HG02973 (cell line): ENCODE measurements at regions not wholly inside any gene's neighbourhood (a gene's known extent, or its start where the extent isn't known, plus 50 kb on each side); places are given as distances from the start of the nearest gene placed in this dataset.

Source experiments
- ATAC-seq: cut with Tn5 transposase; IDR thresholded peaks from one replicate; pipeline ENCODE4 v1.9.1; 2021; ENCODE audit warnings: moderate library complexity; ENCODE audit not compliant: unreplicated experiment

DNA sequence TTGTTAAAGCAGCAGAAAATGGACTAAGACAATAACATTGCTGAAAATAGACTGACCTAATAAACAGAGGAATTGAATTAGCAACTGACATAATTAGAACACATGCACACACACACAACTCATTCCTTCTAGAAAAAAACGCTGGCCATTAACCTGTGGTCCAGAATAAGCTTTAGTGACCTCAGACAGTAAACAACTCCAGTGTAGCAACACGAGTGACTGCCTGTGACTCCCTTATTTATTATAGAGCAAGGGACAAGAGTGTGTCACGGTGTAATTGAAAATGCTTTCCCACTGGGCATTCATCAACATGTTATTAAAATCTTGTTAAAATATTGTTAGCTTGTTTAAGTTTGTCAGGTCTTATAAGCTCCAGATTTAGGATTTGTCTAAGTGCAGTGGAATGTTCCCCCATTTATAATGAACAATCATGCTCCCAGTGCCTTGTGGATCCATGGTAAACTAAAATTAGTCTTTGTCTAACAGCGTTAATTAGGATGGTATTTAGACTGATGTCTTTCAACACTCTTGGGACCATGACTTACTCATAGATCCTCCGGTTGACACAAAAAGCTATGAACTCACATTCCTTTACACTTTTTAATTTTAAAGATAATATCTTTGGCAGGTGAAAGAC lies 111.7 kb upstream of the IRS2 start:
- ATAC-seq: no peak

DNA sequence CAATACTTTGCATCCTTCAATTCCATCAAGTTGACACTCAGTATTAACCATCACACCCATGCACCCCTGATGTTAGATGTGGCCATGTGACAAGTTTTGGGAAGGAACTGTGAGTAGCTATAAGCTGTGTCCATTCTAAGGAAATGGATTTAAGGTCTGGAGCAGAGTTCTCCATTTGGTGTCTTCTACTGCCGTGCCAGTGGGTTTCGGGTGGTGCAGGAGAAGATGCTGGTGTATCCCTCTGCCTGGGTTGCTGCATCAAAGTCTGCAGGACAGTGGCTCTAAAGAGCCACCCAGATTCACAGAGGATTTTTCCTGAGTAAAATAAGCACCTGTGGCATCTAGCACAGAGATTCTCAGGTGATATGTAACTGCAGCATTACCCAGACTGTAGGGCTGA lies 105.7 kb upstream of the IRS2 start:
- ATAC-seq: no peak

DNA sequence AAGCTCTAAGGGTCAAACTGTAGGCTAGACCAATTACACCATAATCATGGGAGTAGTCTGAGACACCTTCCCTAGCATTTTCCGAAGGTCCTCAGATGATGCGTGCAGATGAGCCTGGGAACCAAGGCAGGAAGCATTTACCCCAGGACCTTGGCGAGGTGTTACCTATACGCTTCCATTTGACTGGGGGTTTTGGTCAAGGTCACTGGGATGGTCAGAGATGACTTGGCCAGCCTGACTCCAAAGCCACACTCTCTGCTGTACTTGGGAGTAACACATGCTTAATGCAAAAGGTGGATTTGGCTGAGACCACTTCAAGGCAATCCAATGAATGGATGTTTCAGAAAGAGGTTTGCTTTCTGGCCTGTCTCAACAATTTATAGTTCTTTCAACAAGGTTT lies 98.9 kb upstream of the IRS2 start:
- ATAC-seq: no peak

DNA sequence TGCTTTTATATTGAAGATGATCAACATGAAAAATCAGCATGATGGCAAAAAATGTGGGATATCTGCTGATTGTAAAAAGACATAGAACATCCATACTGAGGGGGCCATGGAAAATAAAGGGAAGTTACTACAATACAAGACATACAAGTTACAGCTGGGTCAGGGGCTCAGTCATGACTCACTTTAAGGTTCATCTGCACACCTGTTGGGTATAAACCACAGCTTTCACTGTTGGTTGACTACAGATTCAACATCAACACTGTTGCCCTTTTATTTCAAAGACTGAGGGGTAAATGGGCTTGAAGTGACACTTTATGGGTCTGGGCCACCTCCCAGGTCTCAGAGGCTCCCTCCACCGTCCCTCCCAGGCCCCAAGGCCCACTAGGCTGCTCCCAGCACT lies 98.1 kb upstream of the IRS2 start:
- ATAC-seq: no peak

DNA sequence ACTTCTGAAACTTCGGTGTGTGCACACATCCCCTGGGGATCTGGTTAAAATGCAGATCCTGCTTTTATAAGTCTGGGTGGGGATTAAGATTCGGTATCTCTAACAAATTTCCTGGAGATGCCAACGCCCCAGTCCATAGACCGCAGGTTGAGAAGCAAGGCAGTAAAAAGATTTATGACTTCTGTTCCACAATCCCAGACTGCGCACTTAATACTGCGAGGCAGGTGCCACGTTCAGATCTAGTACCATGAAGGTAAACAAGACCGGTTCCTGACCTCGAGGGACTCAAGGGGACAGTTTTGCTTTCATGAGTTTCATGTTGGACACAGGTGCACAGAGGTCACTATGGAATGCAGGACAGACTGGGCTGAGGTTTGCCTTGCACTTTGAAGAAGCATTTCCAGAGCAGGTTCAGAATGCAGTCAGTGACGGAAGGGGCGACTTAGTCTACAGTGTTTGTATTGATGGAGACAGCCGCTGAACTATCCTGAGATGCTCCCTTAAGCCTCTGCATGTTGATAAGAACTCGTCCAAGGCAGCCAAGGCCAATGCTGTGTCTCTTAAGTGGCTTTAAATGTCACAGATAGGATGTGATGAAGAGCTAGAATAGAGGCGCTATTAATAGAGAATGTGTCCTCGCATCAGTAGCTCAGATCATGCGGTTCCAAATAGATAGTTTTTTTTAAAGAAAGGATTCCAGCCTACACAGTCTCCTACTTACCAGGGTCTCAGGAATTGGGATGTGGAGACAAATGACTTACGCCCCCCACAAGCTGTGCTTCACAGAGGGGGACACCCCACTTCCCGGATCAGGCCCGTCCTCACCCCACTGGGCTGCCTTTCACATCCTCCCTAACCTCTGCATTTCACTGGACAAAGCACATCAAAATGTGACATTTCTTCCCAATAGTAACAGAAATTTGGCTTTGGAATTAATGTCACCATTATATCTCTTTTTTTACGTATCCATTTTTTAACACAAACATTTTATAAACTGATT lies 97.1 kb upstream of the IRS2 start:
- no peak for ATAC-seq

DNA sequence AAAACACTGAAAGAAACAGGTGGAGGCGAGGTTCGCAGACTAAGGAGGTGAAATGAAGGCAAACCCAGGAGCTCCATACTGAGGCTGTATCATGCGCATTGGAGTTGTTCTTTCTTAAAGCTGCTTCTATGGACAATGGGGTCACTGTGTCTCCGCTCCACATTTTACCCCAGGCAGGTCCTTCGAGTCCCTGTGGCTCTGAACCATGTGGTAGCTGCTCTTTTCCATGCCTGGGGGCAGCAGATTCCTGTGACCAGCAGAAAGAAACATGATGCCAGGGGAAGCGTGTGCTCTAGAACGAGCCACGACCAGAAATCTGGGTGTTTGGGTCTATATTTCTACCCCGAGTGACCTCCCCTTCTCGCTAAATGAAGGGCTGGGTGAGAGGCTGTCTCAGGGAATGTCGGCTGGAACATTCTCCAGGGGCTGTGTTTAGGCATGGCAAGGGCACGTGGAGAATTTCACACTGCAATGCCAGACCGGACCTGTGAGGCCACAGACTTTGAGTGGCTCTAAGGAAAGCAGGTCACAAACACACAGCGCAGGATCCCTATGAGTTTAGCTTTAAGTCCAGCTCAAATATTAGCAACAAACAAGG lies 95.7 kb upstream of the IRS2 start:
- no peak for ATAC-seq

DNA sequence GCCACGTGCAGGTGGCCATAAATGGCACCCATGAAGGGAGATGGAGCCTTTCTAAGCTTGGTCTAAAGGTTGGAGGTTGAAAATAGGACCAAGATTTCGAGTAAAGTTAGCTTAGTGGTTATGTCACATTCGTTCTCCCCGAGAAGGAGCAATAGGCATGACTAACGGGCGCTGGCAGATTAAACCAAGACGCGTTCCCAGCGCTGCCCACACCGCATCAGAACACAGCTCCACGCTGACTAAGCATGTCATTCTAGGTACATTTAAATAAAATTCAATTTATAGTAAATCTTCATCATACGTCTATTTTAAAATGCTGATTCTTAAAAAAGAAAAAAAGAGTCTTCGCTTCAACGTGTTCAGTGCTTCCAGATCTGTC lies 95.0 kb upstream of the IRS2 start:
- no peak for ATAC-seq

DNA sequence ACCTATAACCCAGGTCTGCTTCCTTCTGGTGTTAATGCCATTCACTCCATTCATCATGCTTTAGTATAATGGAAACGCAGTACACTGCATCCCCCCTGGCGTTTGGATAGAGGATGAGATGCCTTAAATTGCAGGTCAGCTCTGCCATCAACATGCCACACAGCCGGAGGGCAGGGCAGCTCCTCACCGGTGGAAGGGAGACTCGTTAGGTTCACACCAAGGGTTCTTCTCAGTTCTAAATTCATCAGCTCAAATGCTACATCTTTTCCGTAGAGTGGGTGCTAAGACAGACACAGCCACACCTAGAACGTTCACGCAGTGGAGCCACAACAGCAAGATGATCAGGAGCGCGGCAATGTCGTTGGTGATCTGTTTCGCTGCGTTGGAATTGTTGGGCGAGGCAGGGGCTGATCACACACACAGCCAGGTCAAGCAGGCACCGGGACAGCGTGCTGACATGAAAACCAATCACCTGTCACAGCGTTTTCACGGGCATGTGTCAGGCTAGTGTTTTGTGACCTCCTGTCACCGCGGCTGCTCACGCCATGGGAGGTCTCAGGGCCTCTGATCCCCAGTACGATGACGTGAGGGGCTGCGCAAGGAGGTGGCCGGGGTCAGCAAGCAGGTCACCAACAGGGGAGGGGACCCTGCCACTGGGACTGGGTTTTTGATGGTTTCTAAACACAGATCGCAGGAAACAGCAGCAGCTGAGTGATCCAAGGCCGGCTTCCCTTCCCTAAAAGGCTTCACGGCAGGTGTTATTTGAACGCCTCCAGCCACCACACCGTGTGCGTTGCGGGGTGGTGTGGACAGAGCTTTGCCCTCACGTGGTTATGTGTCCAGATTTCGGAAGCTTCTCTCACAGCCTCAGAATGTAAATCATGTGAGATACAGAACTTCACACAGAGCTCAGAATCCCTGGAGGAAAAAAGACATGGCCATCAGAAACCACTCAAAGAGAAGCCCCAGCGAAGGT lies 94.3 kb upstream of the IRS2 start:
- ATAC-seq: no peak

DNA sequence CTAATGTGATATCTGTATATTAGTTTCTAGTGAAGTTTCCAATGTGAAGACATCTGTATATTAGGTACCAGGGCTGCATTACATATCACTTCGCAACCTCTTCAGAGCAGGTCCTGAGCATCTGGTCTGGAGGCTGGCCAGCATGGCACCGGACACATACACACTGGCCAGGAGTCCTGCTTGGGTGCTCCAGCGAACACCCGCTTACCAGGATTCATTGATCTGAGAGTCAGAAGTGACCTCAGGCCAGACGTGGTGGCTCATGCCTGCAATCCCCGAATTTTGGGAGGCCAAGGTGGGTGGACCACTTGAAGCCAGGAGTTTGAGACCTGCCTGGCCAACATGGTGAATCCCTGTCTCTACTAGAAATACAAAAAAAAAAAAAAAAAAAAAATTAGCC lies 93.0 kb upstream of the IRS2 start:
- ATAC-seq: no peak

DNA sequence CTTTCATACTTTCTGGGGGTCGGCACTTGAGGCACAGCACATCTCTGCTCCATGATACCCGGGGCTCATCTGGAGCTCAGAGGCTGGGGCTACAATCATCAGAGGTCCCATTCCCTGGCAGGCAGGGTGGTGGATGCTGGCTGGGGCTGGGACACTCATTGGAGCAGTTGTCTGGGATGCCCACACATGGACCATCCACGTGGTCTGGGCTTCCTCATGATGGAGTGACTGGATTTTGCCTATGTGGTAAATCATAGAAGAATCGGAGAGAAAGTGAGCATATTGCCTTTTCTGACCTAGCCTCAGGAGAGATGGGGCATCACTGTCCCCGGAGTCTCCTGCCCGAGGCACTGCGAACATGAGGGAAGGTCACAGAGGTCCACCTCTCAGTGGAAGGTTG lies 91.4 kb upstream of the IRS2 start:
- ATAC-seq: no peak

DNA sequence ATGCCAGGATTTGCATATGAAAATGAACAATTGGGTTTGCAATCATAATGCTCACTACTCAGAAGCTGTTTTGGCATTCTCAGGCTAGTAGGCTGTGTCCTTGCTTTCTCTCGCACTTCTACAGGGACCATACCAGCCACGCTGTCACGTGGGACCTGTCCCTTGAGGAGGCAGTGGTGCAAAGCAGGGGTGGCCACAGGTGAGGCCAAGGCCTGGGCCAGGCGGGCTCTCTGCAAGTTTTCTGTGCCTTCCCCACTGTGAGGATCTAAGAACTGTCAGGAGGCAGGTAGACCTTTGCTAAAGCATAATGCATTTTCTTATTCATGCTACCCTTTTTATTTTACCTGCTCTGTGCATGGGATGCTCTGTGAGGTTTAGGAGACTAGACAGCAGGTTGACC lies 89.4 kb upstream of the IRS2 start:
- no peak for ATAC-seq

DNA sequence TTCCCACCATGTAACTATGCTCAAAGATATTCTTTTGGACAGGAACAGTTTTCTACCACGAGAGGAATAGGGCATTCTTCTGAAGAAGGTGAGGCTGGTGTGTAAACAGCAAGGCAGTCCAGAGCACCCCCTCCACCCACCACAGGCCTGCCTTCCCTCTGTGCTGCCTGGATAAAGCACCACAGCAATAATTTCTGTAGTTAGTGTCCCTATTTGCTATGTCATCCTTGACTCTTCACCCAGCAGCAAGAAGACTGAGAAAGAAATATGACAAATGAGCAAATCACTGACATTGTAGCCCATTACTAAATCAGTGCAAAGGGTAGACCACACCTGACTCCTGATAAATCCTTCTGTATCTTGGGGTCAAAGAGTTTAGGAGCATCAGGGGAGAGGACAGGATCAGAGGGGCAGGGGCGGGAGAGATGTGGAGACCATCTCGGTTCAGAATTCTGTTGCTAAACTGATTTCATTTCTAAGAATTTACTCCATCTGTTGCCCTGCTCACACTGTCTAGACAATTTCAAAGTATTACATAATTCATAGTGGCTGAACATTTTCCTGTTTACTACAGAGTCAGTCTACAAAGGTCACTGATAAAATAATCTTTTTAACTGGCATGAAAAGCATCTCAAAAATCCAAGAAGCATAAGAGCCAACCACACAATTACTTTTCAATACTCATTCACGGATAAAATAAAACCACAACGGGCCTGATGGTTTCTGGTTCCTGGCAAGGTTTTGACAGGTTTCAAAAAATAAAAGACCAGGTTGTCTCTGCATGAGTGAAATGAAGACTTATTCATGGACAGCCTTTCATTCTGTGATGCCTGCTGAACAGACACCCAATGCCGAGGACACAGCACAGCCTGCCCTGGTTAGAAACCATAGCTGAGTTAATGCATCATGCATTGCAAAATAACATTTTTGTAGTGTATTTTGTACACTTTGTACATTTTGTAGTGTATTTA lies 88.4 kb upstream of the IRS2 start:
- no peak for ATAC-seq

DNA sequence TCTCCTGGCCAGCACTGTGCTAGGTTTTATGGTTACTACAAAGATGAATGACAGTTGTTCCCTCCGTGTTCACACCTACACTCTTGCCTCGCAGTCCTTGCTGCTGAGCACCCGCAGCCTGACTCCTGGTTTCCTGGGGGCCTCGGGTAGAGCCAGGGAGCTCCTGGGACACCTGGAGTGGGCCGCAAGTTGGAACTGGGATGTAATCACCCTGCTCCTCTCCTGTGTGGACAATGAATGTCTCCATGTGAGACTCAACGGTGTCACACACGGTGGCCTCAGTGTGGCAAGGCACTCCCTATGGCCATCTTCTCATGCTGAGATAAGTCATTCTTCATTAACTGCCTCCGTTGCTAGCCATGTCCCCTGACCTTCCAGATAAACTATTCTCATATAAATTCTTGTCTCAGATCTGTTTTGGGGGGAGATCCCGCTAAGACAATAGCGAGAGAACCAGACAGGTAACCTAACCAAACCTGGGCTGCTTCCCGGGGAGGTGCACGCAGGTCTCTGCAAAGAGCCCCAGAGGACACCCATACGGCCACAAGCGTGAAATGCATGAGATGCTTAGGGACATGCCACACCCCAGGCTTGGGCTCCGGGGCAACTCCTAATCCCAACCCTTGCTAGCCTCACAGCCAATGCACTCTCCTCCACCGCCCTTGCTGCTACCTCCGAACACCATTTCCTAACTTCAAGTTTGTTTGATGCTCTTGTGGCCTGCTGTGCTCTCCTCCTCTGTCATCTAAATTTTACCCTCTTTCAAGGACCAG lies 87.2 kb upstream of the IRS2 start:
- ATAC-seq: no peak

DNA sequence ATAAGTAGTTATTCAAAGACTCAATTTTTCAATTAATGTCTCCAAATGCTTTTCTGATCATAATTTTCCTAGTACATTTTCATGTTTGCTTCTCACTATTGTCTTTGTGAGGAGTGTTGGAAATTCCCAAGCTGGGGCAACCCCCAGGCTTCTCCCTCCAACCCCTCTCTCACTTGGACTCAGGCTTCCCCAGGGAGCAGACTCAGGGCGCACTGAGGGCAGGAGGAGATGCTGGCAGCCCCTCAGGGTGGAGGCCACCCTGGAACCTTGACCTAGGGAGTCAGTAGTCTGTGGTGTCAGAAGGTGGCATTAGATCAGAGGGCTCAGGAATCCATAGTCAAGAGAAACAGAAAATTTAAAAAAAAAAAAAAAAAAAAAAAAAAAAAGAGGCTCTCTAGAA lies 86.5 kb upstream of the IRS2 start:
- ATAC-seq: no peak

DNA sequence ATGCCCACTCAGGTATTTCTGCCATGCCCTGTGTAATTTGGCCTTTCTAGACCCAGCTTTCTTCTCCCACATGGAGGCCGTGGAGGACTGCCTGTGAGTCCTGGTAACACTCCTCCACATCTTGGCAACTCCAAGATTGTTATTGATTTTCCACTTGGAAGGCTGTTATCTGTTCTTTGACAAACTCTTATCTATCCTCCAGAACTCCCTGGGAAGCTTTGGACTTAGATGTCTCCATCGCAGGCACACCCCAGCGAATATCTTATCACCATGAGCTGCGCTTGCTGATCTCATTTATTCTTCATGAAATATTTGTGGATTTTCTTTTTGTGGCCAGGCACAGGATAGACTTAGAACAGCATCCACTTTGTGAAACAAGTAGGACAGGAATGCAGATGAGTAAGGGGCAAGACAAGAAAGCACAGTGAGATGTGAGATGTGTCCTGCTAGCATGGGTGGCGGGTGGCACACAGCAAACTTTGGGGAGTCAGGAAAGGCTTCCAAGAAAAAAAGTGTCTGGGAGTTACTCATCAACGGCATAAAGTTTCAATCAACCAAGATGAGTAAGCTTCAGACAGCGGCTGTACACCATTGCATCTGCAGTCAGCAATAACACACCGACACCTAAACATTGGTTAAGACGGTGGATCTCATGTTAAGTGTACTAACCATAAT lies 84.5 kb upstream of the IRS2 start:
- no peak for ATAC-seq

DNA sequence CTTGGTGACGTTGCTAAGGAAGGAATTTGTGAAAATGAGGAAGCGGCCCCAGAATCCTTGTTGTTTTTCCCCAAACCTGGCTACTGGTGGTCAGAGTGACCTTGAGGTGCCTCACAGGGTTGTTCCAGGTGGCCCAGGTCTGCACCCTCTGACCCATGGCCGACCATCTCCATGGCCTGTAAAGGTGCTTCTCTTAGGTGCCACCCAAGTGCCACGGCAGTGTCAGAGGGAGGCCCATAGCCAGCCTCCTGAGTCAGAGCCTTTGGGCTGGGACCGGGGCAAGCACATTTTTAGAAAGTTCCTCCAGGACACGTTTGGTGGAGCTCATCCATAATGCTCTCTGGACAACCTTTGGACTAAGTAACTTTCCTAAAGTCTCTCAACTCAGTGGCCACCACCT lies 83.9 kb upstream of the IRS2 start:
- no peak for ATAC-seq

DNA sequence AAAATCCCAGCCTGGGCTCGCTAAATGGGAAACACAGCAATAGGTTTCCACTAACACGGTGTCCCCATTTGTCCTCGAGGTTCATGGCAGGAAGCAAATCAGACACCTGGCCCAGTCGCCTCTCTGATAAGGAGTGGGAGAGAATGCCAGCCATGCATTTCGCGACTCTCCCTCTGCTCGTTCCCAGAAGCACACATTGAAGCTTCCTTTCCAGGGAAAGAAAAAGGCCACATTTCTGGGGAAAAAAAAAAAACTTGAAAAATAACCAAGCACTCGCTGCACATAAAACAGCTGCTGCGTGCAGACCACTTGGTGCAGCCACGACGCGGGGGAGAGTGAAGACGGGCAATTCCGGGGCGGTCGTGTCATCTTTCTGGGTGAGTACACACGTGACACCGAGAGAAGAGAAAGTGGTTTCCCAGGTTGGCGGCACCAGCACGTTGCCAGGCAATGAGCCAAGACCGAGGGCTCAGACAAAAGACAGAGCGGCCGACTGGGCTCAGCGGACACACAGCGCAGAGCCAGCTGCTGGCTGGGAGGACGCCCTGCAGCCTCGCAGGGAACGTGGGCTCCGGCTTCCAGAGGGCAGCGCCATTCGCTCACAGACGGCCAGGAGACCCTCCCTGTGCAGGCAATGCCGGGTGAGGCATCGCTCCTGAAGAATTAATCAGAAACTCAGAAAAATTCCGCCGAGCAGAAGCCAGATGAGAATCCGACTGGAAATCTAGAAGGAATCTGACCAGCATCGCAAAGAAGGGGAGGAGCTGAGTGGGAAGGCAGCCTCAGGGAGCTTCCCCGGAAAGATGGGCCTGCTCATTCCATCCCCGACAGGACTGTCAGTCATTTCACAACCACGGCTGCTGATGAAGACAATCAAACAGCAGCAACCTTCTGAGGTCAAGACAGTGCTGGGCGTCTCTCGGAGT lies 83.2 kb upstream of the IRS2 start:
- ATAC-seq: no peak
